ENCODE measurements at regions not wholly inside any gene's neighbourhood (a gene's known extent, or its start where the extent isn't known, plus 50 kb on each side); places are given as distances from the start of the nearest gene placed in this dataset.
"Not testable (repeated sequence)": the region's sequence is repeated elsewhere in the genome, so short reads cannot be mapped to it uniquely, and the experiment has no call there.

DNA sequence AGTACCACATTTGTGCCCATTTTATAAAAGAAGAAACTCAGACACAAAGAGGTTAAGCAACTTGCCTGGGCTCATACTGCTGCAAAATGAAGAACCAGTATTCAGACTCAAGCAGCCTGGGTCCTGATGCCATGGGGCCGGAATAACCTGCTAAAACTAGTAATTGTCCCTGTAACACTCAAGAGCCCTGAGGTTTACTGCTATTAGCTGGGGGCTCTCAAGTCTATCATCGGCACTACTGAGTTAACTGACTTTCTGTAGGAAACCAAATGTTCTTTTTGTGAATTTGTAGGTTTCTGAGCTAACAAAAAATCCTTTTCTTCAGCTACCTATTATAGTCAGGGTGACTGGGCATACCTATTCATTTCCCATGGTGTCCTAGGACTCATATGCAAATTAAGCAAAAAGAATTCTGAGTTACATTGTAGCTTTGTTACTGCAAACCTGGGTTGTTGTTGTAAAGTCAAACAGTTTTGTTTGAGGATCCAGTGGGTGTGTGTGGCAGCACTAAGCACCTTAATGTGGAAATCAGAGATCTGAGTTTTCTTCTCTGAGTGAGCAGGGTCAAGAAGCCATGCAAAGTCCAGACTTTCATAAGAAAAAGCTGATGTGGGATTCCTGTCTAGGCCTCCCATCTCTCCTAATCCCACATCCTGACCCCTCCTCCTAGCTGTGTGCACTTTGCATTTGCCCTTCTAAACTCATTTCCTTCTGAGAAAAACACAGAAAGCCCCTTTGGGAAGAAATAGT, 72.4 kb upstream of the TNP1 start:
- no peak for DNase-seq (ENCODE audit: low read depth in 1 of 2, low spot score in 1 of 2)

DNA sequence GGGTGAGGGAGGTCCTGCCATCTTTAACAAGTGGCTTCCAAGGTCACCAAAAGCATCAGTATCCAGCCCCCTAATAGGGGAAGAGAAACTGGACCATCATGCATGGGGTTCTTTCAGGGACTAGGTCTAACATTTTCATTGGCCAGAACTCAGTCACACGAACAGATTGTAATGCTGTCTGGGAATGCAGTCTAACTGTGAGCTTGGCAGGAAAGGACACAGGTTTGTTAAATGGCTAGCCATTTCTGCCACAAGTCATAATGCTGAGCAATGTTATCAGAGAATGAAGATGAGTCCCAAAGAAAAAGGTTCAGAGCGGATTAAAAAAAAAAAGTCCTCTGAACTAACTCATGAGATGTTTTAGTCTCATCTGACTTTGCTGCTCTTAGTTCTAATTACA, 70.9 kb upstream of the TNP1 start:
- no peak for DNase-seq (ENCODE audit: low read depth in 1 of 2, low spot score in 1 of 2)

DNA sequence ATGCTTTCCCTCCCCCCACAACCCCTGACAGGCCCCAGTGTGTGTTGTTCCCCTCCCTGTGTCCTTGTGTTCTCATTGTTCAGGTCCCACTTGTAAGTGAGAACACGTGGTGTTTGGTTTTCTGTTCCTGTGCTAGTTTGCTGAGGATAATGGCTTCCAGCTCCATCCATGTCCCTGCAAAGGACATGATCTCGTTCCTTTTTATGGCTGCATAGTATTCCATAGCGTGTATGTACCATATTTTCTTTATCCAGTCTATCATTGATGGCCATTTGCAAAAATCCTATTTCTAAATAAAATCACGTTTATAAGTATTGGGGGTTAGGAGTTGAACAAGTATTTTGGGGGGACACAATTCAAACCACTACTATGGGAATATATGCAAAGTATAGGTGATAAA, 69.5 kb upstream of the TNP1 start:
- DNase-seq (ENCODE audit: low read depth in 1 of 2, low spot score in 1 of 2): not testable (repeated sequence)

- no peak for DNase-seq (ENCODE audit: low read depth in 1 of 2, low spot score in 1 of 2)
Observed at GRCh38 chr2:216927163-216927562, 67.3 kb upstream of the TNP1 start.

- no peak for DNase-seq (ENCODE audit: low read depth in 1 of 2, low spot score in 1 of 2)
Observed at GRCh38 chr2:216925636-216926366, 65.9 kb upstream of the TNP1 start.

- DNase-seq (ENCODE audit: low read depth in 1 of 2, low spot score in 1 of 2): no peak
Observed at GRCh38 chr2:216925006-216925405, 65.1 kb upstream of the TNP1 start.

DNA sequence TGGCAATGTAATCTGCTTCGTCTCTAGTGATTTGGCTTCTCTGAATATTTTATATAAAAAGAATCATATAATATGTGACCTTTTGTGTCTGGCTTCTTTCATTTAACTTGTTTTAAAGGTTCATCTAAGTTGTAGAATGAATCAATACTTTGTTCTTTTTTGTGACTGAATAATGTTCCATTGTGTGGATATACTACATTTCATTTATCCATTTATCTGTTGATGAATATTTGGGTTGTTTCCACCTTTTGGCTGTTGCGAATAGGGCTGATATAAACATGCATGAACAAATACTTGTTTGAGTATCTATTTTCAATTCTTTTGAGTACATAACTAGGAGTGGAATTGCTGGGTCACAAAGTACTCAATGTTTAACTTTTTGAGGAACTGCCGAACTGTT, 63.8 kb upstream of the TNP1 start:
- no peak for DNase-seq (ENCODE audit: low read depth in 1 of 2, low spot score in 1 of 2)

DNA sequence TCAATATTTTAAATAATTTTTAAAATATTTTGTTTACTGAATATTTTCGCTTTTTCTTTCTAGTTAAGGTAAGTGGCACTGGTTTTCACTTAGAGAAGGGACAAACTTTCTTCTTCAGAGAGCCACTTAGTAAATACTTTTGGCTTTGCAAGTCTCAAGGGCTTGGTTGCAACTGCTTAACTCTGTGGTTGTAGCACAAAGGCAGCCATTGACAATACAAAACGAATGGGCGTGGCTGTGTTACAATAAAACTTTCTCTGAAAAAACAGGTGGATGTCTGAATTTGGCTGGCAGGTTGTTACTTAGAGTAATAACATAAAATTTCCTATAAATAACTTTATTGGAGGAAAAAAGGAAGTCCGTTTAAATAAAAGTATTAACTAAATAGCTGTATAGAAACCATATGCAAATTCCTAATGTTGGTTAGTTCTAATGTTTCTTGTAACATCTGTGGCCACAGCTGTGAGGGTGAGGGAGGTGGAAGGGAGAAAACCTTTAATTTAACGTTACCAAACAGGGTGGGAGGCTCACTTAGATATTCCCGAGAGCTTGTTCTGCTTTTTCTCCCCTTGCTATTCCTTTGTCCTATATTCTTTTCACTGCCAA, 62.4 kb upstream of the TNP1 start:
- no peak for DNase-seq (ENCODE audit: low read depth in 1 of 2, low spot score in 1 of 2)

DNA sequence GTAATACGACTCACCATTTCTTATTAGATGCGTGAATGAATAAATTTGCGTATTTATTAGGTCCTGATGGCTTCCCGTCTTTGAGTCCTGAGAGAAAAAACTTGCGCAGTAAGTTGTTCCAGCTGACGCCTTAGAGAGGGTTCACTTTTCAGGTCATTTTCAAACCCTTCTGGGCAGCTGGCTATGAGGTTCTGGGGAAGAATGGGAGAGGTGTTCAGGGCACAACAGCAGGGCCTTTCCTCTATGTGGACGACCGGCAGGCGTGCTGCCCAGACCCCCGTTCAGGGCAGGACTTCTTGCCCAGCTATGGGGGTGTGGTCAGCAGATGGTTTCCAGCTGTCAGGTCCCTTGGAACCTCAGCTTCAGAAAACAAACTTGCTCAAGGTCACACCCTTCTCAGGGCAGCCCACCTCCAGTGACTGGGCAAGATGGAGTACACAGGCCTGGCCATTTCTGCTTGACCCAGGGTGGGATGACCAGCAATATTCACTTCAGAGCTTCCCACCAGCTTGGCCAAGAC, 61.1 kb upstream of the TNP1 start:
- no peak for DNase-seq (ENCODE audit: low read depth in 1 of 2, low spot score in 1 of 2)

DNA sequence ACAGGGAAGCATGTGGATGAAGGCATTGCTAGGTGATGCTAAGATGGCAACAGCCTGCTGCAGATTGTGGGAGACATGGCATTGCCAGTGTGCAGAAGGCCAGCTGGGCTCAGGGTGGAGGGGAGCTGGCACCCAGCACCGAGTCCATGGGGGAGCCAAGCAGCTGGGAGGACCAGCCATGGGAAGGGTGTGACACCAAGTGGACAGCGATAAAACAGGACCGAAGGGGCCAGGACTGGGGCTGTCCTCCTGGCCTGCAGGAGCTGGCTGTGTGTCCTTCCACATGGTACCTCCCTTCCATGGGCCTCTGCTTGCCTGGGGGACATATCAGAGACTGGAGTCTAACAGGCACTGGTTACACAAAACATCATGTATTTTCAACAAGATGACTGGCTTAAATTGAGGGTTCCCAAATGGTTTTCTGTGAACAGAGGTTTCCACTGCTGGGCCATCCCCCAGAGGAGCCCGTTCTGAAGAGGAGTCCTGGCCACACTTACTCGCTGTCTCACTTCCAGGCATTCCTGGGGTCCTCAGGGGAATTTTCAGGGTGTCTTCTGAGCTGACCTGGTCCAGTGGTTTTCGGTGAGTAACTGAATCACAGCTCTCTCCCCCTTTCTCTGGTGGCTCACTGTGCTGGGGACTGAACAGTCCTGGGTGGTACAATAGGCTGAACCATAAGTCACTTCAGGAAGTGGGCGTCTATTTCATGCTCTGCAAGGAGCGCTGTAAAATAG, 60.4 kb upstream of the TNP1 start:
- no peak for DNase-seq (ENCODE audit: low read depth in 1 of 2, low spot score in 1 of 2)

- no peak for DNase-seq (ENCODE audit: low read depth in 1 of 2, low spot score in 1 of 2)
Observed at GRCh38 chr2:216918088-216918680, 58.3 kb upstream of the TNP1 start.

GRCh38 chr2:216916956-216917650, 57.2 kb upstream of the TNP1 start:
- DNase-seq (ENCODE audit: low read depth in 1 of 2, low spot score in 1 of 2): no peak

DNA sequence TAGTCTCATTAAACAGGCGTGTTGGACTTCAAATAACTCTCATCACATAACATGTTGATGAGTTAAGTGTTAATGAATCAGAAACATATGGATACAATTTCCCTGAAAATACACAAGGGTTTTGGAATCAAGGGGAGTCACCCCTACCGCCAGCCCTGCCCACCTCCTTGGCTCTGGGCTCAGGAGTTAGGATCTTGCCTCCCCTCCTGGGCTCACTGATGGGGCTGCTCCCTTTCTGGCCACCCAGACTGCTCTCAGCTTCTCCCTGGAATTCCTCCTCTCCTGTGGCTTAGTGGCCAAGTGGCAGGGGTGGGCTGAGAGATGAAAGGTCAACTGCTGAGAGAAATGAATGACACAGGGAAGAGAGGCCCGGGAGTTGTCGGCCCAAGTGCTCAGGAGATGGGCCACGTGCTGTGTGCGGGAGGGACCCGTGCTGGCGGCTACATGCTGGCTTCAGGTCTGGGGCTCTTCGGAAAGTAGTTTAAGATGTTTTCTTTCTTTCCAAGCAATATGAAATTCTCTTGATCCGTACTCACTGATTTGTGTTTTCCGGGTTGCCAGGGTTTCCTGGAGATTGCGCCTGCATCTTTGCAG, 55.8 kb upstream of the TNP1 start:
- DNase-seq (ENCODE audit: low read depth in 1 of 2, low spot score in 1 of 2): no peak

- DNase-seq (ENCODE audit: low read depth in 1 of 2, low spot score in 1 of 2): no peak
Observed at GRCh38 chr2:216914491-216914890, 54.6 kb upstream of the TNP1 start.

GRCh38 chr2:216911886-216912285, 52.0 kb upstream of the TNP1 start:
- DNase-seq (ENCODE audit: low read depth in 1 of 2, low spot score in 1 of 2): no peak

- no peak for DNase-seq (ENCODE audit: low read depth in 1 of 2, low spot score in 1 of 2)
Observed at GRCh38 chr2:216911008-216911407, 51.1 kb upstream of the TNP1 start.

- no peak for DNase-seq (ENCODE audit: low read depth in 1 of 2, low spot score in 1 of 2)
Observed at GRCh38 chr2:216909541-216910210, 49.8 kb upstream of the TNP1 start.

All from activated T-helper 1 cell treated with anti-CD3 and anti-CD28 coated beads, Interleukin-2, amount 50 U/mL, for 16 hours (primary cell).